Liver (tissue), 8 donors: ENCODE measurements at regions not wholly inside any gene's neighbourhood (a gene's known extent, or its start where the extent isn't known, plus 50 kb on each side); places are given as distances from the start of the nearest gene placed in this dataset.
"Not testable (repeated sequence)": the region's sequence is repeated elsewhere in the genome, so short reads cannot be mapped to it uniquely, and the experiment has no call there.

Experiments used
- DNase-seq: peaks from one replicate; pipeline ENCODE4 v3.0.0-alpha.2; 2017; ENCODE audit warnings: low spot score
- H3K27ac ChIP-seq, 2 donors: one replicate each; pipeline ENCODE4 v1.7.0; 2013; ENCODE audit warnings: inconsistent platforms in 2 of 2, low read length in 2 of 2, control low read depth in 1 of 2, low read depth in 1 of 2, mild to moderate bottlenecking in 1 of 2
- H3K27me3 ChIP-seq, 4 donors: one replicate each; pipeline versions ENCODE4 v1.6.1 to v1.7.0; 2013; ENCODE audit warnings: low read length in 3 of 4, inconsistent platforms in 1 of 4, mild to moderate bottlenecking in 1 of 4, moderate library complexity in 1 of 4; ENCODE audit not compliant: control insufficient read depth in 4 of 4, insufficient read depth in 4 of 4
- H3K36me3 ChIP-seq, 4 donors: one replicate each; pipeline versions ENCODE4 v1.6.1 to v1.7.0; 2013; ENCODE audit warnings: low read length in 3 of 4, mild to moderate bottlenecking in 3 of 4, low read depth in 1 of 4, moderate library complexity in 1 of 4; ENCODE audit not compliant: control insufficient read depth in 4 of 4, insufficient read depth in 3 of 4
- H3K4me1 ChIP-seq, 4 donors: one replicate each; pipeline versions ENCODE4 v1.6.1 to v1.7.0; 2013; ENCODE audit warnings: low read length in 3 of 4, mild to moderate bottlenecking in 3 of 4, moderate library complexity in 1 of 4; ENCODE audit not compliant: control insufficient read depth in 4 of 4, insufficient read depth in 4 of 4
- H3K4me3 ChIP-seq, 3 donors: one replicate each; pipeline versions ENCODE4 v1.6.1 to v1.7.0; 2013; ENCODE audit warnings: low read length in 3 of 3, control low read depth in 1 of 3, low read depth in 1 of 3, mild to moderate bottlenecking in 1 of 3
- H3K9ac ChIP-seq, 2 donors: one replicate each; pipeline ENCODE4 v1.7.0; 2013; ENCODE audit warnings: low read length in 2 of 2, mild to moderate bottlenecking in 2 of 2, moderate library complexity in 2 of 2, control low read depth in 1 of 2, low read depth in 1 of 2
- H3K9me3 ChIP-seq, 4 donors: one replicate each; pipeline versions ENCODE4 v1.6.1 to v1.7.0; 2013; ENCODE audit warnings: low read length in 3 of 4; ENCODE audit not compliant: control insufficient read depth in 4 of 4
- EGR1 ChIP-seq, 2 donors: IDR thresholded peaks; 2 replicates each; pipeline ENCODE4 v1.6.1; 2016 to 2018; ENCODE audit warnings: antibody characterized with exemption in 2 of 2, low read depth in 2 of 2
- FOXA1 ChIP-seq: IDR thresholded peaks from 2 replicates; pipeline ENCODE4 v1.6.1; 2016; ENCODE audit warnings: antibody characterized with exemption
- FOXA2 ChIP-seq: IDR thresholded peaks from 2 replicates; pipeline ENCODE4 v1.6.1; 2016; ENCODE audit warnings: antibody characterized with exemption
- GABPA ChIP-seq, 2 donors: IDR thresholded peaks in 1 of 2; conservative IDR thresholded peaks in 1 of 2; 2 replicates each; pipeline ENCODE4 v1.6.1; 2016; ENCODE audit warnings: antibody characterized with exemption in 2 of 2, mild to moderate bottlenecking in 1 of 2, moderate library complexity in 1 of 2
- HNF4A ChIP-seq, 2 donors: conservative IDR thresholded peaks; 2 replicates each; pipeline ENCODE4 v1.6.1; 2016; ENCODE audit warnings: antibody characterized with exemption in 2 of 2, mild to moderate bottlenecking in 2 of 2
- HNF4G ChIP-seq: IDR thresholded peaks from 2 replicates; pipeline ENCODE4 v1.6.1; 2016; ENCODE audit warnings: antibody characterized with exemption
- JUND ChIP-seq, 2 donors: IDR thresholded peaks; 2 replicates each; pipeline ENCODE4 v1.6.1; 2016; ENCODE audit warnings: antibody characterized with exemption in 2 of 2
- NR2F2 ChIP-seq: IDR thresholded peaks from 2 replicates; pipeline ENCODE4 v1.6.1; 2016; ENCODE audit warnings: antibody characterized with exemption
- RAD21 ChIP-seq, 2 donors: IDR thresholded peaks; 2 replicates each; pipeline ENCODE4 v1.6.1; 2016; ENCODE audit warnings: antibody characterized with exemption in 2 of 2, mild to moderate bottlenecking in 2 of 2
- RXRA ChIP-seq, 2 donors: IDR thresholded peaks; 2 replicates each; pipeline ENCODE4 v1.6.1; 2017 to 2018; ENCODE audit warnings: antibody characterized with exemption in 2 of 2, mild to moderate bottlenecking in 1 of 2
- SP1 ChIP-seq: IDR thresholded peaks from 2 replicates; pipeline ENCODE4 v1.6.1; 2018; ENCODE audit warnings: antibody characterized with exemption, mild to moderate bottlenecking
- TAF1 ChIP-seq: conservative IDR thresholded peaks from 2 replicates; pipeline ENCODE4 v1.6.1; 2016; ENCODE audit warnings: antibody characterized with exemption, mild to moderate bottlenecking
- YY1 ChIP-seq: IDR thresholded peaks from 2 replicates; pipeline ENCODE4 v1.6.1; 2016; ENCODE audit warnings: antibody characterized with exemption, mild to moderate bottlenecking
- whole genome bisulfite sequencing: extraction: QIAGEN DNeasy Blood & Tissue Kit; methylation state at CpG from one replicate; pipeline ENCODE4 v1.1.7; 2013; 5-methylcytosine and 5-hydroxymethylcytosine counted together
- TF ChIP-seq, protein P1 (sequence below): IDR thresholded peaks from 2 replicates; pipeline ENCODE4 v1.6.1; 2016; ENCODE audit warnings: antibody characterized with exemption
- TF ChIP-seq, protein P2 (sequence below): IDR thresholded peaks from 2 replicates; pipeline ENCODE4 v1.6.1; 2016; ENCODE audit warnings: antibody characterized with exemption
- TF ChIP-seq, protein P3 (sequence below): IDR thresholded peaks from 2 replicates; pipeline ENCODE4 v1.6.1; 2016; ENCODE audit warnings: antibody characterized with exemption
- TF ChIP-seq, protein P4 (sequence below): IDR thresholded peaks from 2 replicates; pipeline ENCODE4 v1.6.1; 2016; ENCODE audit warnings: antibody characterized with exemption, mild to moderate bottlenecking
- TF ChIP-seq, protein P5 (sequence below): fragments of 150-350 bp; IDR thresholded peaks from 2 replicates; pipeline ENCODE4 v1.5.1; 2017; ENCODE audit warnings: improper control_type of control experiment, low read depth, low read length; ENCODE audit not compliant: missing input control
- donor health status: healthy.
- donor health status: healthy.
- donor health status: healthy.
- donor health status: healthy.
- donor health status: healthy.

DNA sequence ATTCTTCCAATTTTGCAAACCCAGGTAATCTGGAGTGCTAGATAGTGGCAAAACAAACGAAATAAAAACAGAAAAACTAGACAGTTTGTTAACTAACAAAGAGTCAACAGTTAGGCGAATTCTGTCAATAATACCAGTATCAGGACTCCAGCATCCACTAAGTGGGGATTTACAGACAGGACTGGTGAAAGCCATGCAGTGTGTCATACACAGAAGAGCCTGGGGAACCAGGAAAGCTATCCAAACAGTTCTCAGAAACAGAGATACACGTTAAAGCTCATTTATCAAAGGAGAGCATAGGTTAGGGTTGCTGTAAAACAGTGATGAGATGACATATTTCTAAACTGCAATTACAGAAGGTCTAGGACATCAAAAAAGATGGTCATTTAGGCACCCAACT is 203.7 kb upstream of the KIF2B start:
- TF ChIP-seq RAD21 (IDR thresholded peaks at IDR 0.05) (no peak), TAF1 (no peak), EGR1 (IDR thresholded peaks at IDR 0.05; ENCODE audit: low read depth in 2 of 2) (no peak), NR2F2 (no peak)
- TF ChIP-seq, protein P1, sequence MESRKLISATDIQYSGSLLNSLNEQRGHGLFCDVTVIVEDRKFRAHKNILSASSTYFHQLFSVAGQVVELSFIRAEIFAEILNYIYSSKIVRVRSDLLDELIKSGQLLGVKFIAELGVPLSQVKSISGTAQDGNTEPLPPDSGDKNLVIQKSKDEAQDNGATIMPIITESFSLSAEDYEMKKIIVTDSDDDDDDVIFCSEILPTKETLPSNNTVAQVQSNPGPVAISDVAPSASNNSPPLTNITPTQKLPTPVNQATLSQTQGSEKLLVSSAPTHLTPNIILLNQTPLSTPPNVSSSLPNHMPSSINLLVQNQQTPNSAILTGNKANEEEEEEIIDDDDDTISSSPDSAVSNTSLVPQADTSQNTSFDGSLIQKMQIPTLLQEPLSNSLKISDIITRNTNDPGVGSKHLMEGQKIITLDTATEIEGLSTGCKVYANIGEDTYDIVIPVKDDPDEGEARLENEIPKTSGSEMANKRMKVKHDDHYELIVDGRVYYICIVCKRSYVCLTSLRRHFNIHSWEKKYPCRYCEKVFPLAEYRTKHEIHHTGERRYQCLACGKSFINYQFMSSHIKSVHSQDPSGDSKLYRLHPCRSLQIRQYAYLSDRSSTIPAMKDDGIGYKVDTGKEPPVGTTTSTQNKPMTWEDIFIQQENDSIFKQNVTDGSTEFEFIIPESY, result no peak
- TF ChIP-seq, protein P2, sequence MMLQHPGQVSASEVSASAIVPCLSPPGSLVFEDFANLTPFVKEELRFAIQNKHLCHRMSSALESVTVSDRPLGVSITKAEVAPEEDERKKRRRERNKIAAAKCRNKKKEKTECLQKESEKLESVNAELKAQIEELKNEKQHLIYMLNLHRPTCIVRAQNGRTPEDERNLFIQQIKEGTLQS, result no peak
- H3K4me3 ChIP-seq, result no peak overlapping the region
- 39% methylated on average over 3 of the region's 3 CpGs for whole genome bisulfite sequencing

DNA sequence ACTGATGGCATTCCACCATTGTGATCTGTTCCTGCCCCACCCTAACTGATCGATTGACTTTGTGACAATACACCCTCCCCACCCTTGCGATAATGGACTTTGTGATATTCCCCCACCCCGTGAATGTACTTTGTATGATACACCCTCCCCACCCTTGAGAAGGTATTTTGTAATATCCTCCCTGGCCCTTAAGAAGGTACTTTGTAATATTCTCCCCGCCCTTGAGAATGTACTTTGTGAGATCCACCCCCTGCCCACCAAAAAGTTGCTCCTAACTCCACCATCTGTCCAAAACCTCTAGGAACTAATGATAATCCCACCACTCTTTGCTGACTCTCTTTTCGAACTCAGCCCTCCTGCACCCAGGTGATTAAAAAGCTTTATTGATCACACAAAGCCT is 214.5 kb upstream of the KIF2B start:
- H3K4me3 ChIP-seq, H3K27ac ChIP-seq, DNase-seq, H3K4me1 ChIP-seq, H3K9ac ChIP-seq, H3K27me3 ChIP-seq, H3K9me3 ChIP-seq, H3K36me3 ChIP-seq: not testable (repeated sequence)
- WGBS, result 80% methylated on average over 5 of the region's 5 CpGs

More for the DNA sequence above, 203.7 kb upstream of the KIF2B start:
- Histone ChIP-seq H3K9me3 (peaks cover 0 to 3% (median under 1%) of the 10 kb centered on the region in 4 donors), H3K27me3 (no peaks in the 10 kb centered on the region), H3K36me3 (no peaks in the 10 kb centered on the region), H3K9ac (no peak overlapping the region), H3K4me1 (no peaks in the 10 kb centered on the region), H3K27ac (no peak overlapping the region)
- no peak for DNase-seq

DNA sequence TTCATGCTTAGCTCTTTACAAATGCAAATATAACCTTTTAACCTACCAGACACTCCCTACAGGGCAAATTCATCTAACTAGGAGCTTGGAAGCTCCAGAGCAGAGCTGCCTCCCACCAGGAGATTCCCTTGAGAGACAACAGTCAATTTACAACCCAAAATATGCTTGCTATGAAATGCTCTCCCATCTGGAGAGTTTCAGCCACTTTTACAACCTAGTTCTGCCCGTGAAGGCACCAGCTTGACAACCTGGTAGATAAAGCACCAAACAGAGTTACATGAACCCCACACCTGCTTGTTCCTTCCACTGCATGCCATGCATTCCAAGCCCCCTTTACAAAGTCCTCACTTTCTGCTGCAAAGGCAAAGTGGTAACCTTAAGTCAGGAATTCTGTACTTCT is 215.3 kb upstream of the KIF2B start:
- Histone ChIP-seq H3K36me3 (no peaks in the 10 kb centered on the region), H3K4me1 (no peaks in the 10 kb centered on the region), H3K9ac (no peak overlapping the region), H3K9me3 (no peaks in the 10 kb centered on the region), H3K27ac (no peak overlapping the region), H3K27me3 (no peaks in the 10 kb centered on the region), H3K4me3 (no peak overlapping the region)
- no peak for DNase-seq
- TF ChIP-seq NR2F2, result no peak
- TF ChIP-seq, protein P2, result no peak
- TF ChIP-seq HNF4A (conservative IDR thresholded peaks at IDR 0.05), result no peak
- TF ChIP-seq GABPA (IDR thresholded peaks at IDR 0.05 in 1 of 2, conservative IDR thresholded peaks at IDR 0.05 in 1 of 2), result no peak
- TF ChIP-seq, protein P3, sequence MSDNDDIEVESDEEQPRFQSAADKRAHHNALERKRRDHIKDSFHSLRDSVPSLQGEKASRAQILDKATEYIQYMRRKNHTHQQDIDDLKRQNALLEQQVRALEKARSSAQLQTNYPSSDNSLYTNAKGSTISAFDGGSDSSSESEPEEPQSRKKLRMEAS, result no peak
- TF ChIP-seq FOXA2, result no peak
- TF ChIP-seq, protein P4, sequence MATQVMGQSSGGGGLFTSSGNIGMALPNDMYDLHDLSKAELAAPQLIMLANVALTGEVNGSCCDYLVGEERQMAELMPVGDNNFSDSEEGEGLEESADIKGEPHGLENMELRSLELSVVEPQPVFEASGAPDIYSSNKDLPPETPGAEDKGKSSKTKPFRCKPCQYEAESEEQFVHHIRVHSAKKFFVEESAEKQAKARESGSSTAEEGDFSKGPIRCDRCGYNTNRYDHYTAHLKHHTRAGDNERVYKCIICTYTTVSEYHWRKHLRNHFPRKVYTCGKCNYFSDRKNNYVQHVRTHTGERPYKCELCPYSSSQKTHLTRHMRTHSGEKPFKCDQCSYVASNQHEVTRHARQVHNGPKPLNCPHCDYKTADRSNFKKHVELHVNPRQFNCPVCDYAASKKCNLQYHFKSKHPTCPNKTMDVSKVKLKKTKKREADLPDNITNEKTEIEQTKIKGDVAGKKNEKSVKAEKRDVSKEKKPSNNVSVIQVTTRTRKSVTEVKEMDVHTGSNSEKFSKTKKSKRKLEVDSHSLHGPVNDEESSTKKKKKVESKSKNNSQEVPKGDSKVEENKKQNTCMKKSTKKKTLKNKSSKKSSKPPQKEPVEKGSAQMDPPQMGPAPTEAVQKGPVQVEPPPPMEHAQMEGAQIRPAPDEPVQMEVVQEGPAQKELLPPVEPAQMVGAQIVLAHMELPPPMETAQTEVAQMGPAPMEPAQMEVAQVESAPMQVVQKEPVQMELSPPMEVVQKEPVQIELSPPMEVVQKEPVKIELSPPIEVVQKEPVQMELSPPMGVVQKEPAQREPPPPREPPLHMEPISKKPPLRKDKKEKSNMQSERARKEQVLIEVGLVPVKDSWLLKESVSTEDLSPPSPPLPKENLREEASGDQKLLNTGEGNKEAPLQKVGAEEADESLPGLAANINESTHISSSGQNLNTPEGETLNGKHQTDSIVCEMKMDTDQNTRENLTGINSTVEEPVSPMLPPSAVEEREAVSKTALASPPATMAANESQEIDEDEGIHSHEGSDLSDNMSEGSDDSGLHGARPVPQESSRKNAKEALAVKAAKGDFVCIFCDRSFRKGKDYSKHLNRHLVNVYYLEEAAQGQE, result no peak
- TF ChIP-seq, protein P5, sequence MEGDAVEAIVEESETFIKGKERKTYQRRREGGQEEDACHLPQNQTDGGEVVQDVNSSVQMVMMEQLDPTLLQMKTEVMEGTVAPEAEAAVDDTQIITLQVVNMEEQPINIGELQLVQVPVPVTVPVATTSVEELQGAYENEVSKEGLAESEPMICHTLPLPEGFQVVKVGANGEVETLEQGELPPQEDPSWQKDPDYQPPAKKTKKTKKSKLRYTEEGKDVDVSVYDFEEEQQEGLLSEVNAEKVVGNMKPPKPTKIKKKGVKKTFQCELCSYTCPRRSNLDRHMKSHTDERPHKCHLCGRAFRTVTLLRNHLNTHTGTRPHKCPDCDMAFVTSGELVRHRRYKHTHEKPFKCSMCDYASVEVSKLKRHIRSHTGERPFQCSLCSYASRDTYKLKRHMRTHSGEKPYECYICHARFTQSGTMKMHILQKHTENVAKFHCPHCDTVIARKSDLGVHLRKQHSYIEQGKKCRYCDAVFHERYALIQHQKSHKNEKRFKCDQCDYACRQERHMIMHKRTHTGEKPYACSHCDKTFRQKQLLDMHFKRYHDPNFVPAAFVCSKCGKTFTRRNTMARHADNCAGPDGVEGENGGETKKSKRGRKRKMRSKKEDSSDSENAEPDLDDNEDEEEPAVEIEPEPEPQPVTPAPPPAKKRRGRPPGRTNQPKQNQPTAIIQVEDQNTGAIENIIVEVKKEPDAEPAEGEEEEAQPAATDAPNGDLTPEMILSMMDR, result no peak
- TF ChIP-seq YY1, result no peak
- TF ChIP-seq JUND (IDR thresholded peaks at IDR 0.05), result no peak
- no peak for TF ChIP-seq FOXA1
- TF ChIP-seq SP1, result no peak
- TF ChIP-seq, protein P1, result no peak
- no peak for TF ChIP-seq TAF1
- TF ChIP-seq RAD21 (IDR thresholded peaks at IDR 0.05), result no peak
- TF ChIP-seq RXRA (IDR thresholded peaks at IDR 0.05), result no peak
- no peak for TF ChIP-seq EGR1 (IDR thresholded peaks at IDR 0.05; ENCODE audit: low read depth in 2 of 2)
- no peak for TF ChIP-seq HNF4G
- 19% methylated on average over 1 of the region's 1 CpG for WGBS
